Panc1 (cell line): ENCODE measurements at regions not wholly inside any gene's neighbourhood (a gene's known extent, or its start where the extent isn't known, plus 50 kb on each side); places are given as distances from the start of the nearest gene placed in this dataset.

Source experiments
- CTCF ChIP-seq: fragments of 450-650 bp; IDR thresholded peaks from 2 replicates; pipeline ENCODE4 v1.5.1; 2017; ENCODE audit warnings: mild to moderate bottlenecking
- POLR2AphosphoS5 ChIP-seq: IDR thresholded peaks from 2 replicates; pipeline ENCODE4 v1.6.1; 2012; ENCODE audit warnings: mild to moderate bottlenecking, low read depth, low read length, moderate library complexity
- TCF7L2 ChIP-seq: IDR thresholded peaks from 2 replicates; pipeline ENCODE4 v1.6.1; 2011; ENCODE audit warnings: mild to moderate bottlenecking, low read depth, low read length, inconsistent platforms
- TF ChIP-seq, protein P1 (sequence below), 2 experiments: IDR thresholded peaks; 2 replicates each; pipeline ENCODE4 v1.6.1; 2011 to 2012; ENCODE audit warnings: low read depth in 2 of 2, control low read depth in 1 of 2, low read length in 1 of 2, mild to moderate bottlenecking in 1 of 2, moderate library complexity in 1 of 2; ENCODE audit not compliant: insufficient read depth in 1 of 2

DNA sequence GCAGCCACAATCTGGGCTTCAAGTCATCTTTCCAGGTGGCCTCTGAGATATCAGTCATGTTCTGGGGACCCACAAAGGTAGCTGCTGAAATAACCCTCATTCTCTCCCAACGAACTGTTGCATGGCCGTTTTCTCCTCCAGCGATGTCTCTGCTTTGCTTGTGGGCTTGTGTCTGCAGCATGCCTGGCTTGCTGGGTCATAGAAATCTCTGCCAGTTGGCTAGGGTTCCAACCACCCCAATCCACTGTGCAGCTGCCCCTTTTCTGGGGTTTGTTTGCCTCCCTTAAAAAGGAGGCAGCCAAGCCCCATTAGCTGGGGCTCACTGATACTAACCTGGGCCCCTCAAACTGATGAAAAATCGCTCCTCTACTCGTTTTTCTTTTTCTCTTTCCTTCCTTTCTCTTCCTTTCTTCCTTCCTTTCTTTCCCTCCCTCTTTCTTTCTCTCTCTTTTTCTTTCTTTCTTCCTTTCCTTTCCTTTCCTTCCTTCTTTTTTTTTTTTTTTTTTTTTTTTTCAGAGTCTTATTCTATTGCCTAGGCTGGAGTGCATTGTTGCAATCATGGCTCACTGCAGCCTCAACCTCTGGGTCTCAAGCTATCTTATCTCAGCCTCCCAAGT lies 680.0 kb downstream of the EPHA4 start:
- TF ChIP-seq CTCF = no peak
- TF ChIP-seq, protein P1, sequence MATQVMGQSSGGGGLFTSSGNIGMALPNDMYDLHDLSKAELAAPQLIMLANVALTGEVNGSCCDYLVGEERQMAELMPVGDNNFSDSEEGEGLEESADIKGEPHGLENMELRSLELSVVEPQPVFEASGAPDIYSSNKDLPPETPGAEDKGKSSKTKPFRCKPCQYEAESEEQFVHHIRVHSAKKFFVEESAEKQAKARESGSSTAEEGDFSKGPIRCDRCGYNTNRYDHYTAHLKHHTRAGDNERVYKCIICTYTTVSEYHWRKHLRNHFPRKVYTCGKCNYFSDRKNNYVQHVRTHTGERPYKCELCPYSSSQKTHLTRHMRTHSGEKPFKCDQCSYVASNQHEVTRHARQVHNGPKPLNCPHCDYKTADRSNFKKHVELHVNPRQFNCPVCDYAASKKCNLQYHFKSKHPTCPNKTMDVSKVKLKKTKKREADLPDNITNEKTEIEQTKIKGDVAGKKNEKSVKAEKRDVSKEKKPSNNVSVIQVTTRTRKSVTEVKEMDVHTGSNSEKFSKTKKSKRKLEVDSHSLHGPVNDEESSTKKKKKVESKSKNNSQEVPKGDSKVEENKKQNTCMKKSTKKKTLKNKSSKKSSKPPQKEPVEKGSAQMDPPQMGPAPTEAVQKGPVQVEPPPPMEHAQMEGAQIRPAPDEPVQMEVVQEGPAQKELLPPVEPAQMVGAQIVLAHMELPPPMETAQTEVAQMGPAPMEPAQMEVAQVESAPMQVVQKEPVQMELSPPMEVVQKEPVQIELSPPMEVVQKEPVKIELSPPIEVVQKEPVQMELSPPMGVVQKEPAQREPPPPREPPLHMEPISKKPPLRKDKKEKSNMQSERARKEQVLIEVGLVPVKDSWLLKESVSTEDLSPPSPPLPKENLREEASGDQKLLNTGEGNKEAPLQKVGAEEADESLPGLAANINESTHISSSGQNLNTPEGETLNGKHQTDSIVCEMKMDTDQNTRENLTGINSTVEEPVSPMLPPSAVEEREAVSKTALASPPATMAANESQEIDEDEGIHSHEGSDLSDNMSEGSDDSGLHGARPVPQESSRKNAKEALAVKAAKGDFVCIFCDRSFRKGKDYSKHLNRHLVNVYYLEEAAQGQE (IDR thresholded peaks at IDR 0.05; ENCODE audit: insufficient read depth in 1 of 2, low read depth in 2 of 2, low read length in 1 of 2) = no peak
- TF ChIP-seq TCF7L2 = no peak
- TF ChIP-seq POLR2AphosphoS5 = no peak
